ENCODE measurements at regions not wholly inside any gene's neighbourhood (a gene's known extent, or its start where the extent isn't known, plus 50 kb on each side); places are given as distances from the start of the nearest gene placed in this dataset.

GRCh38 chr3:156029208-156029607 lies 91.2 kb upstream of the KCNAB1 start:
- ChIA-PET CTCF (no interaction called here), POLR2A (ENCODE audit: unreplicated experiment) (no interaction called here)
- no peak for DNase-seq

DNA sequence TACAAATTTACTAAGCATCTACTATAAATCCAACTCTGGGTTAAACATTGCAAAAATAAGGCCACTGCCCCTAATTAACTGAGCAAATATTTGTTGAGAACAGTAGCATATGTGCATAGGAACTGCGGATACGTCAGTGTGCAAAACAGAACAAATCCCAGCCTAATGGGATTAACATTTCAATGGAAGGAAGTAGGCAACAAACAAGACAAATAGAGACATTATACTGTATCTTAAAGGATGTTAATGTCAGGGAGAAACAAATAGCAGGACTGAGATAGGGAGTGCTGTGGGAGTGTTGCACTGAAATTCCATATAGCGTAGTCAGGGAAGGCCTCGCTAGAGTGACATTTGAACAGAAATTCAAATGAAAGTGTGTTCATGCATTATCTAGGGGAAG lies 89.7 kb upstream of the KCNAB1 start:
- no peak overlapping the region for H3K4me3 ChIP-seq (ENCODE audit: low read length)
- DNase-seq (no peak), ATAC-seq (no peak)
- H3K4me2 ChIP-seq (ENCODE audit: low read length): no peak overlapping the region
- no peak for TF ChIP-seq EZH2phosphoT487 (IDR thresholded peaks at IDR 0.05; ENCODE audit: borderline replicate concordance, low read length)
- TF ChIP-seq EZH2 (IDR thresholded peaks at IDR 0.05; ENCODE audit: low read length, unreplicated experiment): no peak
- TF ChIP-seq, protein P1, sequence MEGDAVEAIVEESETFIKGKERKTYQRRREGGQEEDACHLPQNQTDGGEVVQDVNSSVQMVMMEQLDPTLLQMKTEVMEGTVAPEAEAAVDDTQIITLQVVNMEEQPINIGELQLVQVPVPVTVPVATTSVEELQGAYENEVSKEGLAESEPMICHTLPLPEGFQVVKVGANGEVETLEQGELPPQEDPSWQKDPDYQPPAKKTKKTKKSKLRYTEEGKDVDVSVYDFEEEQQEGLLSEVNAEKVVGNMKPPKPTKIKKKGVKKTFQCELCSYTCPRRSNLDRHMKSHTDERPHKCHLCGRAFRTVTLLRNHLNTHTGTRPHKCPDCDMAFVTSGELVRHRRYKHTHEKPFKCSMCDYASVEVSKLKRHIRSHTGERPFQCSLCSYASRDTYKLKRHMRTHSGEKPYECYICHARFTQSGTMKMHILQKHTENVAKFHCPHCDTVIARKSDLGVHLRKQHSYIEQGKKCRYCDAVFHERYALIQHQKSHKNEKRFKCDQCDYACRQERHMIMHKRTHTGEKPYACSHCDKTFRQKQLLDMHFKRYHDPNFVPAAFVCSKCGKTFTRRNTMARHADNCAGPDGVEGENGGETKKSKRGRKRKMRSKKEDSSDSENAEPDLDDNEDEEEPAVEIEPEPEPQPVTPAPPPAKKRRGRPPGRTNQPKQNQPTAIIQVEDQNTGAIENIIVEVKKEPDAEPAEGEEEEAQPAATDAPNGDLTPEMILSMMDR (conservative IDR thresholded peaks at IDR 0.05; ENCODE audit: low read depth, low read length): no peak
- CTCF ChIA-PET: no interaction called here
- H2AFZ ChIP-seq (ENCODE audit: low read length): no peak overlapping the region
- POLR2A ChIA-PET (ENCODE audit: unreplicated experiment): no interaction called here
- H3K9me3 ChIP-seq (ENCODE audit: low read length): no peaks in the 10 kb centered on the region
- no TSS peak for BruUV-seq (replicated peaks)
- no peaks in the 10 kb centered on the region for H3K9me2 ChIP-seq (replicated peaks; ENCODE audit: low read length)
- H3K79me2 ChIP-seq (ENCODE audit: low read length): no peaks in the 10 kb centered on the region
- no peak overlapping the region for H3K27ac ChIP-seq (ENCODE audit: low read length)
- no peaks in the 10 kb centered on the region for H4K20me1 ChIP-seq (ENCODE audit: low read length)
- H3K9ac ChIP-seq (ENCODE audit: low read length): no peak overlapping the region
- H3K4me1 ChIP-seq (ENCODE audit: insufficient read depth, low read length): no peaks in the 10 kb centered on the region
- peaks cover 37% of the 10 kb centered on the region for H3K27me3 ChIP-seq (ENCODE audit: low read length)
- no peaks in the 10 kb centered on the region for H3K36me3 ChIP-seq (ENCODE audit: low read depth, low read length)
- no peaks in the 10 kb centered on the region for H3F3A ChIP-seq (ENCODE audit: low read length, unreplicated experiment)
- intact Hi-C loops (cut with micrococcal nuclease): no loop called here

More at GRCh38 chr3:156029208-156029607, 91.2 kb upstream of the KCNAB1 start:
- intact Hi-C loops (cut with micrococcal nuclease): no loop called here
- Histone ChIP-seq H3K36me3 (ENCODE audit: low read depth, low read length) (no peaks in the 10 kb centered on the region), H3K9ac (ENCODE audit: low read length) (no peak overlapping the region), H3K4me1 (ENCODE audit: insufficient read depth, low read length) (no peaks in the 10 kb centered on the region), H3K27me3 (ENCODE audit: low read length) (peaks cover 52% of the 10 kb centered on the region), H3K9me2 (replicated peaks; ENCODE audit: low read length) (no peaks in the 10 kb centered on the region), H3K27ac (ENCODE audit: low read length) (no peak overlapping the region), H2AFZ (ENCODE audit: low read length) (no peak overlapping the region), H3F3A (ENCODE audit: low read length, unreplicated experiment) (no peaks in the 10 kb centered on the region), H3K4me3 (ENCODE audit: low read length) (no peak overlapping the region), H3K4me2 (ENCODE audit: low read length) (no peak overlapping the region), H3K9me3 (ENCODE audit: low read length) (no peaks in the 10 kb centered on the region), H3K79me2 (ENCODE audit: low read length) (no peaks in the 10 kb centered on the region), H4K20me1 (ENCODE audit: low read length) (no peaks in the 10 kb centered on the region)
- TF ChIP-seq EZH2 (IDR thresholded peaks at IDR 0.05; ENCODE audit: low read length, unreplicated experiment): no peak
- TF ChIP-seq EZH2phosphoT487 (IDR thresholded peaks at IDR 0.05; ENCODE audit: borderline replicate concordance, low read length): no peak
- TF ChIP-seq, protein P1 (conservative IDR thresholded peaks at IDR 0.05; ENCODE audit: low read depth, low read length): no peak
- no peak for ATAC-seq
- no TSS peak for BruUV-seq (replicated peaks)

DNA sequence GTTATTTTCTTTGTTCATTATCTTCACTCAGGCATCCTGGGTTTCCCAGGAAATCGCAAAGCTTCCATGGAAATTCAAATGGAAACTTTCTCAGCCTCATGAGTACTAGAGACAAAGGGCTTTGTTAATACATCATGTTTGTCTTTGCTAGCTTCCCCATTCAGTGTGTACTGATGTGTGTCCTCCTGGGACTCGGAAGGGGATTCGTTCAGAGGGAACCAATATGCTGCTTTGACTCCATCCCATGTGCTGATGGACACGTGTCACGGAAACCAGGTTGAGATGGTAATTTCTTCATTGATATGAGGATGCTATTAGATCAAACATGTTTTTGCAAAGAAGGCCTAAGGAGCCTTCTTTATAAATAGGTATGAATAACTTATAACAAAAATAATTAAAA lies 87.0 kb upstream of the KCNAB1 start:
- no peaks in the 10 kb centered on the region for H3K9me3 ChIP-seq (ENCODE audit: low read length)
- no peak overlapping the region for H3K9ac ChIP-seq (ENCODE audit: low read length)
- intact Hi-C loops (cut with micrococcal nuclease): no loop called here
- no peak overlapping the region for H3K4me2 ChIP-seq (ENCODE audit: low read length)
- H3K79me2 ChIP-seq (ENCODE audit: low read length): no peaks in the 10 kb centered on the region
- H2AFZ ChIP-seq (ENCODE audit: low read length): no peak overlapping the region
- H3K36me3 ChIP-seq (ENCODE audit: low read depth, low read length): no peaks in the 10 kb centered on the region
- no peak overlapping the region for H3K27ac ChIP-seq (ENCODE audit: low read length)
- TF ChIP-seq, protein P1 (conservative IDR thresholded peaks at IDR 0.05; ENCODE audit: low read depth, low read length): no peak
- TF ChIP-seq EZH2 (IDR thresholded peaks at IDR 0.05; ENCODE audit: low read length, unreplicated experiment) (no peak), EZH2phosphoT487 (IDR thresholded peaks at IDR 0.05; ENCODE audit: borderline replicate concordance, low read length) (no peak)
- H3F3A ChIP-seq (ENCODE audit: low read length, unreplicated experiment): no peaks in the 10 kb centered on the region
- no TSS peak for BruUV-seq (replicated peaks)
- peaks cover 20% of the 10 kb centered on the region; the same call in 1 of the 2 replicates for H3K27me3 ChIP-seq (ENCODE audit: low read length)
- H3K9me2 ChIP-seq (replicated peaks; ENCODE audit: low read length): no peaks in the 10 kb centered on the region
- POLR2A ChIA-PET (ENCODE audit: unreplicated experiment): no interaction called here
- no peak for DNase-seq
- CTCF ChIA-PET: interaction anchor here (0.7 kb wide), 1 partner anchor 147 kb away, joined by 3 read pairs; no protein-coding TSS in a partner anchor
- H4K20me1 ChIP-seq (ENCODE audit: low read length): no peaks in the 10 kb centered on the region
- H3K4me1 ChIP-seq (ENCODE audit: insufficient read depth, low read length): no peaks in the 10 kb centered on the region
- no peak for ATAC-seq
- no peak overlapping the region for H3K4me3 ChIP-seq (ENCODE audit: low read length)

Measured in PC-3 (cell line).